Lower leg skin (tissue), 3 donors: ENCODE measurements at regions not wholly inside any gene's neighbourhood (a gene's known extent, or its start where the extent isn't known, plus 50 kb on each side); places are given as distances from the start of the nearest gene placed in this dataset.

Experiments
- POLR2A ChIP-seq, 2 donors: fragments of 450-650 bp; IDR thresholded peaks; one replicate each; pipeline ENCODE4 v1.6.1; 2016 to 2017; ENCODE audit warnings: antibody characterized with exemption in 2 of 2, mild to moderate bottlenecking in 1 of 2, moderate library complexity in 1 of 2
- TF ChIP-seq, protein P1 (sequence below), 3 donors: fragments of 450-650 bp; IDR thresholded peaks; one replicate each; pipeline ENCODE4 v1.5.1; 2016; ENCODE audit warnings: antibody characterized with exemption in 3 of 3, mild to moderate bottlenecking in 3 of 3, moderate library complexity in 2 of 3

DNA sequence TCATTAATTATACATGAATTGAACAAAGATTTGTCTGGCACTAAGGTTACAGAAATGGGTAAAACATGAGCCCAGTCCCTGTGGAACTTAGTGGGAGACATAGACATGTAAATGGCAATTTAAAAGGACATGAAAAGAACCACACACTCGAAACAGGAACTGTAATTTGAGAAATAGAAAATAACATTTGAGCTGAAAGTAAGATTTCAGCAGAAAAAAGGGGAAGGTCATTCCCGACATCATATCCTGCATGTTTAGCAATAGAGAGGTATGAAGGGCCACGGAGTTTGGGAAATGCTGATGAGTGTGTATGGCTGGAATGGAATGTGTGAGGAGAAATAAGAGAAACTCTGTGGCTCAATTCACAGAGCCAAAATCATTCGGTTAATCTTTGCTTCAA is 175.4 kb upstream of the AHR start:
- TF ChIP-seq POLR2A (IDR thresholded peaks at IDR 0.05): no peak
- TF ChIP-seq, protein P1, sequence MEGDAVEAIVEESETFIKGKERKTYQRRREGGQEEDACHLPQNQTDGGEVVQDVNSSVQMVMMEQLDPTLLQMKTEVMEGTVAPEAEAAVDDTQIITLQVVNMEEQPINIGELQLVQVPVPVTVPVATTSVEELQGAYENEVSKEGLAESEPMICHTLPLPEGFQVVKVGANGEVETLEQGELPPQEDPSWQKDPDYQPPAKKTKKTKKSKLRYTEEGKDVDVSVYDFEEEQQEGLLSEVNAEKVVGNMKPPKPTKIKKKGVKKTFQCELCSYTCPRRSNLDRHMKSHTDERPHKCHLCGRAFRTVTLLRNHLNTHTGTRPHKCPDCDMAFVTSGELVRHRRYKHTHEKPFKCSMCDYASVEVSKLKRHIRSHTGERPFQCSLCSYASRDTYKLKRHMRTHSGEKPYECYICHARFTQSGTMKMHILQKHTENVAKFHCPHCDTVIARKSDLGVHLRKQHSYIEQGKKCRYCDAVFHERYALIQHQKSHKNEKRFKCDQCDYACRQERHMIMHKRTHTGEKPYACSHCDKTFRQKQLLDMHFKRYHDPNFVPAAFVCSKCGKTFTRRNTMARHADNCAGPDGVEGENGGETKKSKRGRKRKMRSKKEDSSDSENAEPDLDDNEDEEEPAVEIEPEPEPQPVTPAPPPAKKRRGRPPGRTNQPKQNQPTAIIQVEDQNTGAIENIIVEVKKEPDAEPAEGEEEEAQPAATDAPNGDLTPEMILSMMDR (IDR thresholded peaks at IDR 0.05): no peak
